ENCODE measurements at regions not wholly inside any gene's neighbourhood (a gene's known extent, or its start where the extent isn't known, plus 50 kb on each side); places are given as distances from the start of the nearest gene placed in this dataset.

- TF ChIP-seq, protein P1, sequence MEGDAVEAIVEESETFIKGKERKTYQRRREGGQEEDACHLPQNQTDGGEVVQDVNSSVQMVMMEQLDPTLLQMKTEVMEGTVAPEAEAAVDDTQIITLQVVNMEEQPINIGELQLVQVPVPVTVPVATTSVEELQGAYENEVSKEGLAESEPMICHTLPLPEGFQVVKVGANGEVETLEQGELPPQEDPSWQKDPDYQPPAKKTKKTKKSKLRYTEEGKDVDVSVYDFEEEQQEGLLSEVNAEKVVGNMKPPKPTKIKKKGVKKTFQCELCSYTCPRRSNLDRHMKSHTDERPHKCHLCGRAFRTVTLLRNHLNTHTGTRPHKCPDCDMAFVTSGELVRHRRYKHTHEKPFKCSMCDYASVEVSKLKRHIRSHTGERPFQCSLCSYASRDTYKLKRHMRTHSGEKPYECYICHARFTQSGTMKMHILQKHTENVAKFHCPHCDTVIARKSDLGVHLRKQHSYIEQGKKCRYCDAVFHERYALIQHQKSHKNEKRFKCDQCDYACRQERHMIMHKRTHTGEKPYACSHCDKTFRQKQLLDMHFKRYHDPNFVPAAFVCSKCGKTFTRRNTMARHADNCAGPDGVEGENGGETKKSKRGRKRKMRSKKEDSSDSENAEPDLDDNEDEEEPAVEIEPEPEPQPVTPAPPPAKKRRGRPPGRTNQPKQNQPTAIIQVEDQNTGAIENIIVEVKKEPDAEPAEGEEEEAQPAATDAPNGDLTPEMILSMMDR (IDR thresholded peaks at IDR 0.05), result no peak
- TF ChIP-seq POLR2A (IDR thresholded peaks at IDR 0.05), result no peak
- H3K27ac ChIP-seq, result no peak overlapping the region
- H3K9me3 ChIP-seq, result no peaks in the 10 kb centered on the region
- ATAC-seq, result no peak
- no peaks in the 10 kb centered on the region for H3K36me3 ChIP-seq
- H3K27me3 ChIP-seq, result no peaks in the 10 kb centered on the region
- no peak overlapping the region for H3K4me3 ChIP-seq
- WGBS (ENCODE audit: insufficient coverage, low coverage, low lambda C conversion rate, missing lambda C conversion rate), result 65% methylated on average over 1 of the region's 1 CpG
- intact Hi-C loops (cut with DNase I), result no loop called here
- no peaks in the 10 kb centered on the region for H3K4me1 ChIP-seq
- no peak for DNase-seq
Measured at GRCh38 chr4:110955748-110956147, 332.9 kb upstream of the PITX2 start.

GRCh38 chr4:110959041-110959643 lies 336.3 kb upstream of the PITX2 start:
- Histone ChIP-seq H3K36me3 (no peaks in the 10 kb centered on the region), H3K27me3 (no peaks in the 10 kb centered on the region), H3K27ac (no peak overlapping the region), H3K4me3 (no peak overlapping the region), H3K9me3 (no peaks in the 10 kb centered on the region), H3K4me1 (no peaks in the 10 kb centered on the region)
- TF ChIP-seq POLR2A (IDR thresholded peaks at IDR 0.05), result no peak
- TF ChIP-seq, protein P1 (IDR thresholded peaks at IDR 0.05), result peak; percentile 6 to 27 (median 19)
- intact Hi-C loops (cut with DNase I), result no loop called here
- no peak for ATAC-seq
- no peak for DNase-seq

GRCh38 chr4:110961066-110961465 lies 338.2 kb upstream of the PITX2 start:
- H3K4me3 ChIP-seq, result no peak overlapping the region
- DNase-seq (no peak), ATAC-seq (no peak)
- H3K27me3 ChIP-seq, result no peaks in the 10 kb centered on the region
- no peaks in the 10 kb centered on the region for H3K9me3 ChIP-seq
- no peaks in the 10 kb centered on the region for H3K4me1 ChIP-seq
- TF ChIP-seq, protein P1 (IDR thresholded peaks at IDR 0.05), result no peak
- TF ChIP-seq POLR2A (IDR thresholded peaks at IDR 0.05), result no peak
- no peak overlapping the region for H3K27ac ChIP-seq
- WGBS (ENCODE audit: insufficient coverage, low coverage, low lambda C conversion rate, missing lambda C conversion rate), result 58% methylated on average over 3 of the region's 3 CpGs
- intact Hi-C loops (cut with DNase I), result no loop called here
- no peaks in the 10 kb centered on the region for H3K36me3 ChIP-seq

- no peaks in the 10 kb centered on the region for H3K9me3 ChIP-seq
- no peak overlapping the region for H3K27ac ChIP-seq
- 51% methylated on average over 3 of the region's 3 CpGs for WGBS (ENCODE audit: insufficient coverage, low coverage, low lambda C conversion rate, missing lambda C conversion rate)
- TF ChIP-seq, protein P1 (IDR thresholded peaks at IDR 0.05), result no peak
- TF ChIP-seq POLR2A (IDR thresholded peaks at IDR 0.05), result no peak
- intact Hi-C loops (cut with DNase I), result no loop called here
- no peaks in the 10 kb centered on the region for H3K4me1 ChIP-seq
- no peaks in the 10 kb centered on the region for H3K27me3 ChIP-seq
- ATAC-seq, result no peak
- no peaks in the 10 kb centered on the region for H3K36me3 ChIP-seq
- H3K4me3 ChIP-seq, result no peak overlapping the region
- DNase-seq, result no peak
Measured at GRCh38 chr4:110962616-110963015, 339.7 kb upstream of the PITX2 start.

All from right lobe of liver (tissue), 6 donors.